Keratinocyte (primary cell): ENCODE measurements at regions not wholly inside any gene's neighbourhood (a gene's known extent, or its start where the extent isn't known, plus 50 kb on each side); places are given as distances from the start of the nearest gene placed in this dataset.

Experiments
- DNase-seq: peaks from one replicate; pipeline ENCODE4 v3.0.0-alpha.2; 2011; ENCODE audit warnings: low read depth, missing footprints, low spot score
- FAIRE-seq: peaks from 2 replicates; lab custom pipeline; 2011; peaks lifted over from hg19 to GRCh38; lab: Jason Lieb, UNC
- H2AFZ ChIP-seq: 2 replicates; pipeline ENCODE4 v1.6.0; 2012; ENCODE audit warnings: low read length, control low read depth, inconsistent platforms; ENCODE audit not compliant: control insufficient read depth
- H3K27ac ChIP-seq: 2 replicates; pipeline ENCODE4 v1.5.1; 2011; ENCODE audit warnings: low read length; ENCODE audit not compliant: control insufficient read depth, insufficient read depth
- H3K27me3 ChIP-seq: 3 replicates; pipeline ENCODE4 v1.6.0; 2011; ENCODE audit warnings: low read length; ENCODE audit not compliant: control insufficient read depth, insufficient read depth; ENCODE audit errors: extremely low read depth
- H3K36me3 ChIP-seq, 2 experiments: 2 replicates in 1 of 2; 3 replicates in 1 of 2; pipeline ENCODE4 v1.5.1; 2011; ENCODE audit warnings: low read length in 2 of 2, mild to moderate bottlenecking in 1 of 2; ENCODE audit not compliant: control insufficient read depth in 2 of 2, insufficient read depth in 2 of 2; ENCODE audit errors: extremely low read depth in 1 of 2
- H3K4me1 ChIP-seq: 3 replicates; pipeline ENCODE4 v1.5.1; 2011; ENCODE audit warnings: low read length; ENCODE audit not compliant: control insufficient read depth, insufficient read depth; ENCODE audit errors: extremely low read depth
- H3K4me2 ChIP-seq: 3 replicates; pipeline ENCODE4 v1.6.0; 2011; ENCODE audit warnings: low read depth, low read length; ENCODE audit not compliant: control insufficient read depth, insufficient read depth; ENCODE audit errors: extremely low read depth
- H3K4me3 ChIP-seq, 3 experiments: fragments of 200-600 bp in 1 of 3; sonication (generic) in 1 of 3; 2 replicates in 2 of 3; 3 replicates in 1 of 3; pipeline ENCODE4 v1.5.1; 2011 to 2016; ENCODE audit warnings: low read length in 3 of 3, mild to moderate bottlenecking in 3 of 3, control low read depth in 2 of 3, inconsistent platforms in 1 of 3, low read depth in 1 of 3, mixed read lengths in 1 of 3, mixed run types in 1 of 3, moderate library complexity in 1 of 3; ENCODE audit not compliant: control insufficient read depth in 2 of 3, insufficient read depth in 2 of 3; ENCODE audit errors: extremely low read depth in 1 of 3
- H3K79me2 ChIP-seq: 2 replicates; pipeline ENCODE4 v1.6.0; 2012; ENCODE audit warnings: low read length; ENCODE audit not compliant: control insufficient read depth, insufficient read depth
- H3K9ac ChIP-seq: 3 replicates; pipeline ENCODE4 v1.6.0; 2011; ENCODE audit warnings: low read length; ENCODE audit not compliant: control insufficient read depth, insufficient read depth; ENCODE audit errors: extremely low read depth
- H3K9me1 ChIP-seq: 3 replicates; pipeline ENCODE4 v1.6.0; 2011; ENCODE audit warnings: low read length; ENCODE audit not compliant: control insufficient read depth, insufficient read depth; ENCODE audit errors: extremely low read depth
- H3K9me3 ChIP-seq: 2 replicates; pipeline ENCODE4 v1.5.1; 2012; ENCODE audit warnings: low read depth, low read length; ENCODE audit not compliant: control insufficient read depth
- H4K20me1 ChIP-seq: 3 replicates; pipeline ENCODE4 v1.6.0; 2011; ENCODE audit warnings: low read length; ENCODE audit not compliant: control insufficient read depth, insufficient read depth; ENCODE audit errors: extremely low read depth
- EZH2 ChIP-seq: IDR thresholded peaks from one replicate; pipeline ENCODE4 v1.6.1; 2012; ENCODE audit warnings: inconsistent platforms, mild to moderate bottlenecking, low read length, moderate library complexity
- dilution Hi-C: fragments of 300-500 bp; cut with MboI; formaldehyde crosslinking; loops from one replicate; pipeline ENCODE4 v1.7.0; 2020; ENCODE audit warnings: low sequenced_read_pairs; ENCODE audit not compliant: extremely low pct_ligation_motif_present
- TF ChIP-seq, protein P1 (sequence below), 3 experiments: IDR thresholded peaks in 1 of 3; conservative IDR thresholded peaks in 1 of 3; optimal IDR thresholded peaks in 1 of 3; 2 replicates in 2 of 3; 3 replicates in 1 of 3; pipeline versions ENCODE3 to v1.5.1; 2011; ENCODE audit warnings: low read length in 3 of 3, mild to moderate bottlenecking in 3 of 3, moderate library complexity in 2 of 3, control low read depth in 1 of 3, inconsistent platforms in 1 of 3; ENCODE audit not compliant: insufficient read depth in 2 of 3; ENCODE audit errors: extremely low read depth in 1 of 3

DNA sequence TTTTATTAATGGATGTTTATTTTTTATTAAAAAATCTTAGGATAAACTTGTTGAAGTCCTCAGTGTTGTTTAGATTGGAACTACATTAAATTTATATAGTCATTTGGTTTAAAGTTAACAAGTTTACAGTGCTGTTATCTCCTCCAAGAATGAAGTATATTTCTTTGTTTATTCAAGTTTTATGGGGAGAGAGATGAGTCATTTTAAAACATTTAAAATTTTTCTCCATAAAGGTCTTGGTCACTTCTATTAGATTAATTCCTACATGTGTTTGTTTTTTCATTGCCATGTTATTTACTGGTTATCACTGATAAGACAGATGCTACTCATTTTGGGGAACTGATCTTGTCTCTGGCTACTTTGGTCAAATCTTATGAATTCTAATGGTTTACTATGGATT is 429.6 kb downstream of the METTL15 start:
- no peak overlapping the region for H3K4me2 ChIP-seq
- H3K79me2 ChIP-seq: no peaks in the 10 kb centered on the region
- no peaks in the 10 kb centered on the region for H3K9me1 ChIP-seq
- no peaks in the 10 kb centered on the region for H3K27me3 ChIP-seq
- H3K9ac ChIP-seq: no peak overlapping the region
- H3K9me3 ChIP-seq: no peaks in the 10 kb centered on the region
- no peaks in the 10 kb centered on the region for H3K36me3 ChIP-seq
- no peak overlapping the region for H3K4me3 ChIP-seq
- H3K27ac ChIP-seq: no peak overlapping the region
- H4K20me1 ChIP-seq: no peaks in the 10 kb centered on the region
- H2AFZ ChIP-seq: no peak overlapping the region
- FAIRE-seq (no peak), DNase-seq (no peak)
- no peaks in the 10 kb centered on the region for H3K4me1 ChIP-seq
- no peak for TF ChIP-seq EZH2
- TF ChIP-seq, protein P1, sequence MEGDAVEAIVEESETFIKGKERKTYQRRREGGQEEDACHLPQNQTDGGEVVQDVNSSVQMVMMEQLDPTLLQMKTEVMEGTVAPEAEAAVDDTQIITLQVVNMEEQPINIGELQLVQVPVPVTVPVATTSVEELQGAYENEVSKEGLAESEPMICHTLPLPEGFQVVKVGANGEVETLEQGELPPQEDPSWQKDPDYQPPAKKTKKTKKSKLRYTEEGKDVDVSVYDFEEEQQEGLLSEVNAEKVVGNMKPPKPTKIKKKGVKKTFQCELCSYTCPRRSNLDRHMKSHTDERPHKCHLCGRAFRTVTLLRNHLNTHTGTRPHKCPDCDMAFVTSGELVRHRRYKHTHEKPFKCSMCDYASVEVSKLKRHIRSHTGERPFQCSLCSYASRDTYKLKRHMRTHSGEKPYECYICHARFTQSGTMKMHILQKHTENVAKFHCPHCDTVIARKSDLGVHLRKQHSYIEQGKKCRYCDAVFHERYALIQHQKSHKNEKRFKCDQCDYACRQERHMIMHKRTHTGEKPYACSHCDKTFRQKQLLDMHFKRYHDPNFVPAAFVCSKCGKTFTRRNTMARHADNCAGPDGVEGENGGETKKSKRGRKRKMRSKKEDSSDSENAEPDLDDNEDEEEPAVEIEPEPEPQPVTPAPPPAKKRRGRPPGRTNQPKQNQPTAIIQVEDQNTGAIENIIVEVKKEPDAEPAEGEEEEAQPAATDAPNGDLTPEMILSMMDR (optimal IDR thresholded peaks at IDR 0.05 in 1 of 3, IDR thresholded peaks at IDR 0.05 in 1 of 3, conservative IDR thresholded peaks at IDR 0.05 in 1 of 3; ENCODE audit: extremely low read depth in 1 of 3, insufficient read depth in 2 of 3, low read length in 3 of 3): no peak
- dilution Hi-C loops: no loop called here

GRCh38 chr11:28536504-28537267 is 428.5 kb downstream of the METTL15 start:
- no peak overlapping the region for H3K9ac ChIP-seq
- H3K4me1 ChIP-seq: no peaks in the 10 kb centered on the region
- H3K4me3 ChIP-seq: no peak overlapping the region
- TF ChIP-seq, protein P1 (optimal IDR thresholded peaks at IDR 0.05 in 1 of 3, IDR thresholded peaks at IDR 0.05 in 1 of 3, conservative IDR thresholded peaks at IDR 0.05 in 1 of 3; ENCODE audit: extremely low read depth in 1 of 3, insufficient read depth in 2 of 3, low read length in 3 of 3): no peak
- TF ChIP-seq EZH2: no peak
- DNase-seq (no peak), FAIRE-seq (peak; percentile 13)
- H3K36me3 ChIP-seq: no peaks in the 10 kb centered on the region
- no peaks in the 10 kb centered on the region for H4K20me1 ChIP-seq
- H3K4me2 ChIP-seq: no peak overlapping the region
- no peaks in the 10 kb centered on the region for H3K9me3 ChIP-seq
- no peak overlapping the region for H3K27ac ChIP-seq
- dilution Hi-C loops: no loop called here
- no peaks in the 10 kb centered on the region for H3K79me2 ChIP-seq
- no peak overlapping the region for H2AFZ ChIP-seq
- no peaks in the 10 kb centered on the region for H3K27me3 ChIP-seq
- H3K9me1 ChIP-seq: no peaks in the 10 kb centered on the region
